IPS-18a (cell line): ENCODE measurements at regions not wholly inside any gene's neighbourhood (a gene's known extent, or its start where the extent isn't known, plus 50 kb on each side); places are given as distances from the start of the nearest gene placed in this dataset.

Source experiments
- H3K27ac ChIP-seq: one replicate; pipeline ENCODE4 v1.5.1; 2013; ENCODE audit warnings: low read length
- H3K27me3 ChIP-seq: one replicate; pipeline ENCODE4 v1.6.1; 2013; ENCODE audit warnings: mild to moderate bottlenecking, low read length; ENCODE audit not compliant: control insufficient read depth, insufficient read depth
- H3K36me3 ChIP-seq: one replicate; pipeline ENCODE4 v1.6.1; 2013; ENCODE audit warnings: low read depth, low read length; ENCODE audit not compliant: control insufficient read depth
- H3K4me1 ChIP-seq: one replicate; pipeline ENCODE4 v1.6.1; 2013; ENCODE audit warnings: low read depth, low read length; ENCODE audit not compliant: control insufficient read depth
- H3K4me3 ChIP-seq: one replicate; pipeline ENCODE4 v1.5.1; 2013; ENCODE audit warnings: low read length
- H3K9ac ChIP-seq: one replicate; pipeline ENCODE4 v1.6.1; 2013; ENCODE audit warnings: mild to moderate bottlenecking, low read length, moderate library complexity
- H3K9me3 ChIP-seq: one replicate; pipeline ENCODE4 v1.6.1; 2013; ENCODE audit warnings: low read depth, low read length; ENCODE audit not compliant: control insufficient read depth

- Histone ChIP-seq H3K9me3 (no peaks in the 10 kb centered on the region), H3K9ac (no peak overlapping the region), H3K4me1 (no peaks in the 10 kb centered on the region), H3K27me3 (no peaks in the 10 kb centered on the region), H3K36me3 (no peaks in the 10 kb centered on the region), H3K4me3 (no peak overlapping the region), H3K27ac (no peak overlapping the region)
Measured at GRCh38 chr7:92939666-92940360, 103.4 kb upstream of the CDK6 start.

GRCh38 chr7:92934096-92934495 lies 97.7 kb upstream of the CDK6 start:
- H3K27ac ChIP-seq, result no peak overlapping the region
- H3K27me3 ChIP-seq, result no peaks in the 10 kb centered on the region
- no peak overlapping the region for H3K4me3 ChIP-seq
- H3K9ac ChIP-seq, result no peak overlapping the region
- no peaks in the 10 kb centered on the region for H3K9me3 ChIP-seq
- no peaks in the 10 kb centered on the region for H3K36me3 ChIP-seq
- no peaks in the 10 kb centered on the region for H3K4me1 ChIP-seq

GRCh38 chr7:92932450-92932849 lies 96.1 kb upstream of the CDK6 start:
- H3K9ac ChIP-seq, result no peak overlapping the region
- no peak overlapping the region for H3K4me3 ChIP-seq
- no peaks in the 10 kb centered on the region for H3K27me3 ChIP-seq
- no peaks in the 10 kb centered on the region for H3K36me3 ChIP-seq
- H3K27ac ChIP-seq, result no peak overlapping the region
- H3K4me1 ChIP-seq, result peaks cover under 1% of the 10 kb centered on the region
- no peaks in the 10 kb centered on the region for H3K9me3 ChIP-seq

- Histone ChIP-seq H3K9me3 (no peaks in the 10 kb centered on the region), H3K27ac (no peak overlapping the region), H3K9ac (no peak overlapping the region), H3K4me1 (peaks cover 17% of the 10 kb centered on the region), H3K36me3 (no peaks in the 10 kb centered on the region), H3K4me3 (no peak overlapping the region), H3K27me3 (no peaks in the 10 kb centered on the region)
Measured at GRCh38 chr7:92930404-92930803, 94.0 kb upstream of the CDK6 start.

GRCh38 chr7:92926697-92927044 lies 90.3 kb upstream of the CDK6 start:
- H3K27me3 ChIP-seq, result no peaks in the 10 kb centered on the region
- H3K9ac ChIP-seq, result peak overlapping the region; percentile 1
- H3K4me1 ChIP-seq, result peaks cover 17% of the 10 kb centered on the region
- H3K9me3 ChIP-seq, result no peaks in the 10 kb centered on the region
- no peak overlapping the region for H3K27ac ChIP-seq
- H3K4me3 ChIP-seq, result no peak overlapping the region
- no peaks in the 10 kb centered on the region for H3K36me3 ChIP-seq

- Histone ChIP-seq H3K27ac (no peak overlapping the region), H3K4me3 (peak overlapping the region; percentile 33), H3K27me3 (no peaks in the 10 kb centered on the region), H3K9ac (peak overlapping the region; percentile 1), H3K9me3 (no peaks in the 10 kb centered on the region), H3K36me3 (no peaks in the 10 kb centered on the region), H3K4me1 (peaks cover 17% of the 10 kb centered on the region)
Measured at GRCh38 chr7:92925876-92926696, 89.7 kb upstream of the CDK6 start.

GRCh38 chr7:92924800-92925199 lies 88.4 kb upstream of the CDK6 start:
- no peak overlapping the region for H3K9ac ChIP-seq
- H3K4me3 ChIP-seq, result no peak overlapping the region
- H3K36me3 ChIP-seq, result no peaks in the 10 kb centered on the region
- no peaks in the 10 kb centered on the region for H3K9me3 ChIP-seq
- no peak overlapping the region for H3K27ac ChIP-seq
- no peaks in the 10 kb centered on the region for H3K27me3 ChIP-seq
- peaks cover 17% of the 10 kb centered on the region for H3K4me1 ChIP-seq

GRCh38 chr7:92917230-92917629 lies 80.9 kb upstream of the CDK6 start:
- no peak overlapping the region for H3K9ac ChIP-seq
- no peaks in the 10 kb centered on the region for H3K27me3 ChIP-seq
- peaks cover 11% of the 10 kb centered on the region for H3K4me1 ChIP-seq
- H3K36me3 ChIP-seq, result no peaks in the 10 kb centered on the region
- no peaks in the 10 kb centered on the region for H3K9me3 ChIP-seq
- no peak overlapping the region for H3K27ac ChIP-seq
- no peak overlapping the region for H3K4me3 ChIP-seq

- Histone ChIP-seq H3K27me3 (no peaks in the 10 kb centered on the region), H3K9me3 (no peaks in the 10 kb centered on the region), H3K36me3 (no peaks in the 10 kb centered on the region), H3K4me1 (peaks cover 11% of the 10 kb centered on the region), H3K27ac (no peak overlapping the region), H3K4me3 (no peak overlapping the region), H3K9ac (peak overlapping the region; percentile 15)
Measured at GRCh38 chr7:92916770-92917224, 80.4 kb upstream of the CDK6 start.

- no peak overlapping the region for H3K27ac ChIP-seq
- no peaks in the 10 kb centered on the region for H3K36me3 ChIP-seq
- H3K4me1 ChIP-seq, result peaks cover 11% of the 10 kb centered on the region
- no peak overlapping the region for H3K9ac ChIP-seq
- H3K4me3 ChIP-seq, result no peak overlapping the region
- no peaks in the 10 kb centered on the region for H3K27me3 ChIP-seq
- H3K9me3 ChIP-seq, result no peaks in the 10 kb centered on the region
Measured at GRCh38 chr7:92915348-92915747, 79.0 kb upstream of the CDK6 start.

- no peak overlapping the region for H3K9ac ChIP-seq
- H3K36me3 ChIP-seq, result no peaks in the 10 kb centered on the region
Measured at GRCh38 chr7:92914645-92915044, 78.3 kb upstream of the CDK6 start.

GRCh38 chr7:92913849-92914248 lies 77.5 kb upstream of the CDK6 start:
- Histone ChIP-seq H3K4me1 (peaks cover 11% of the 10 kb centered on the region), H3K9me3 (no peaks in the 10 kb centered on the region), H3K4me3 (no peak overlapping the region), H3K9ac (no peak overlapping the region), H3K36me3 (no peaks in the 10 kb centered on the region), H3K27ac (no peak overlapping the region), H3K27me3 (no peaks in the 10 kb centered on the region)

More at GRCh38 chr7:92914645-92915044, 78.3 kb upstream of the CDK6 start:
- Histone ChIP-seq H3K4me3 (no peak overlapping the region), H3K9me3 (no peaks in the 10 kb centered on the region), H3K4me1 (peaks cover 11% of the 10 kb centered on the region), H3K27ac (no peak overlapping the region), H3K27me3 (no peaks in the 10 kb centered on the region)
